ENCODE measurements at regions not wholly inside any gene's neighbourhood (a gene's known extent, or its start where the extent isn't known, plus 50 kb on each side); places are given as distances from the start of the nearest gene placed in this dataset.

GRCh38 chr5:179439181-179439985, 94.1 kb upstream of the ADAMTS2 start:
- Histone ChIP-seq H3K27me3 (ENCODE audit: control insufficient read depth, insufficient read depth, low read length) (no peaks in the 10 kb centered on the region), H3K36me3 (ENCODE audit: control insufficient read depth, insufficient read depth, low read length) (no peaks in the 10 kb centered on the region), H3K4me3 (ENCODE audit: low read depth, low read length) (no peak overlapping the region)
- DNase-seq (ENCODE audit: low read depth) = no peak
- POLR2A ChIA-PET = no interaction called here
- CTCF ChIA-PET = no interaction called here
- no peak for TF ChIP-seq CTCF (IDR thresholded peaks at IDR 0.05; ENCODE audit: insufficient read depth, low read depth, low read length)

- CTCF ChIA-PET = no interaction called here
- Histone ChIP-seq H3K4me3 (ENCODE audit: low read depth, low read length) (no peak overlapping the region), H3K36me3 (ENCODE audit: control insufficient read depth, insufficient read depth, low read length) (no peaks in the 10 kb centered on the region), H3K27me3 (ENCODE audit: control insufficient read depth, insufficient read depth, low read length) (no peaks in the 10 kb centered on the region)
- no peak for DNase-seq (ENCODE audit: low read depth)
- POLR2A ChIA-PET = no interaction called here
- no peak for TF ChIP-seq CTCF (IDR thresholded peaks at IDR 0.05; ENCODE audit: insufficient read depth, low read depth, low read length)
These were observed 93.2 kb upstream of the ADAMTS2 start for GRCh38 chr5:179438461-179438860.

GRCh38 chr5:179438011-179438441, 92.8 kb upstream of the ADAMTS2 start:
- CTCF ChIA-PET = no interaction called here
- TF ChIP-seq CTCF (IDR thresholded peaks at IDR 0.05; ENCODE audit: insufficient read depth, low read depth, low read length) = no peak
- H3K4me3 ChIP-seq (ENCODE audit: low read depth, low read length) = no peak overlapping the region
- no peaks in the 10 kb centered on the region for H3K36me3 ChIP-seq (ENCODE audit: control insufficient read depth, insufficient read depth, low read length)
- no peak for DNase-seq (ENCODE audit: low read depth)
- no peaks in the 10 kb centered on the region for H3K27me3 ChIP-seq (ENCODE audit: control insufficient read depth, insufficient read depth, low read length)
- POLR2A ChIA-PET = no interaction called here

- no peaks in the 10 kb centered on the region for H3K36me3 ChIP-seq (ENCODE audit: control insufficient read depth, insufficient read depth, low read length)
- H3K4me3 ChIP-seq (ENCODE audit: low read depth, low read length) = no peak overlapping the region
- CTCF ChIA-PET = no interaction called here
- no peak for DNase-seq (ENCODE audit: low read depth)
- POLR2A ChIA-PET = no interaction called here
- TF ChIP-seq CTCF (IDR thresholded peaks at IDR 0.05; ENCODE audit: insufficient read depth, low read depth, low read length) = no peak
- H3K27me3 ChIP-seq (ENCODE audit: control insufficient read depth, insufficient read depth, low read length) = no peaks in the 10 kb centered on the region; the same call in 1 of the 2 replicates
These were observed 92.2 kb upstream of the ADAMTS2 start for GRCh38 chr5:179437341-179438001.

GRCh38 chr5:179436321-179437122, 91.3 kb upstream of the ADAMTS2 start:
- no peaks in the 10 kb centered on the region for H3K36me3 ChIP-seq (ENCODE audit: control insufficient read depth, insufficient read depth, low read length)
- H3K4me3 ChIP-seq (ENCODE audit: low read depth, low read length) = no peak overlapping the region
- POLR2A ChIA-PET = no interaction called here
- no peak for TF ChIP-seq CTCF (IDR thresholded peaks at IDR 0.05; ENCODE audit: insufficient read depth, low read depth, low read length)
- no peak for DNase-seq (ENCODE audit: low read depth)
- CTCF ChIA-PET = no interaction called here
- no peaks in the 10 kb centered on the region; the same call in 1 of the 2 replicates for H3K27me3 ChIP-seq (ENCODE audit: control insufficient read depth, insufficient read depth, low read length)

Data from BJ (cell line).